GM12878 (cell line): ENCODE measurements at regions not wholly inside any gene's neighbourhood (a gene's known extent, or its start where the extent isn't known, plus 50 kb on each side); places are given as distances from the start of the nearest gene placed in this dataset.

Source experiments
- CBFB ChIP-seq: IDR thresholded peaks from 2 replicates; pipeline ENCODE4 v1.6.1; 2016; ENCODE audit warnings: antibody characterized with exemption, low read depth
- IKZF2 ChIP-seq, 2 experiments: fragments of 450-650 bp; IDR thresholded peaks; 2 replicates each; pipeline ENCODE4 v1.6.1; 2017; ENCODE audit warnings: mild to moderate bottlenecking in 2 of 2, moderate library complexity in 2 of 2
- NRF1 ChIP-seq: conservative IDR thresholded peaks from 2 replicates; pipeline ENCODE4 v1.6.1; 2011; ENCODE audit warnings: mild to moderate bottlenecking, low read depth, low read length, improper control_type of control experiment
- POLR2A ChIP-seq: IDR thresholded peaks from 2 replicates; pipeline ENCODE4 v1.6.1; 2011; ENCODE audit warnings: low read depth, mild to moderate bottlenecking, low read length
- POLR2AphosphoS5 ChIP-seq: IDR thresholded peaks from 2 replicates; pipeline ENCODE4 v1.6.1; 2011; ENCODE audit warnings: mild to moderate bottlenecking, low read length, inconsistent platforms
- RAD21 ChIP-seq: IDR thresholded peaks from 2 replicates; pipeline ENCODE4 v1.6.1; 2011; ENCODE audit warnings: mild to moderate bottlenecking, low read depth, low read length, moderate library complexity; ENCODE audit not compliant: insufficient read depth
- SMAD5 ChIP-seq: IDR thresholded peaks from 2 replicates; pipeline ENCODE4 v1.6.1; 2016; ENCODE audit warnings: antibody characterized with exemption, low read depth
- ZNF24 ChIP-seq: fragments of 450-650 bp; IDR thresholded peaks from 2 replicates; pipeline ENCODE4 v1.6.1; 2017; ENCODE audit warnings: antibody characterized with exemption, mild to moderate bottlenecking

GRCh38 chr12:83465632-83466031 is 778.9 kb downstream of the TMTC2 start:
- TF ChIP-seq POLR2AphosphoS5, result no peak
- no peak for TF ChIP-seq POLR2A
- no peak for TF ChIP-seq IKZF2 (IDR thresholded peaks at IDR 0.05)
- TF ChIP-seq NRF1, result no peak
- TF ChIP-seq CBFB, result no peak
- no peak for TF ChIP-seq SMAD5
- no peak for TF ChIP-seq RAD21
- no peak for TF ChIP-seq ZNF24
